Small intestine (tissue), 7 donors: ENCODE measurements at regions not wholly inside any gene's neighbourhood (a gene's known extent, or its start where the extent isn't known, plus 50 kb on each side); places are given as distances from the start of the nearest gene placed in this dataset.
"Not testable (repeated sequence)": the region's sequence is repeated elsewhere in the genome, so short reads cannot be mapped to it uniquely, and the experiment has no call there.

Experiments used
- DNase-seq, 2 donors: peaks; one replicate each; pipeline versions ENCODE4 v3.0.0 to v3.0.0-alpha.2; 2013
- FAIRE-seq: peaks from 2 replicates; lab custom pipeline; 2012; peaks lifted over from hg19 to GRCh38; lab: Jason Lieb, UNC
- H3K27ac ChIP-seq, 3 donors: one replicate each; pipeline ENCODE4 v1.5.1; 2013; ENCODE audit warnings: low read length in 2 of 3, mild to moderate bottlenecking in 2 of 3, control low read depth in 1 of 3, inconsistent platforms in 1 of 3, low read depth in 1 of 3, moderate library complexity in 1 of 3
- H3K27me3 ChIP-seq, 3 donors: one replicate each; pipeline ENCODE4 v1.6.1; 2013; ENCODE audit warnings: low read length in 3 of 3, inconsistent platforms in 1 of 3; ENCODE audit not compliant: control insufficient read depth in 3 of 3, insufficient read depth in 3 of 3
- H3K36me3 ChIP-seq, 3 donors: one replicate each; pipeline ENCODE4 v1.6.1; 2013; ENCODE audit warnings: low read length in 3 of 3, inconsistent platforms in 1 of 3, low read depth in 1 of 3, mild to moderate bottlenecking in 1 of 3, moderate library complexity in 1 of 3; ENCODE audit not compliant: control insufficient read depth in 3 of 3, insufficient read depth in 2 of 3
- H3K4me1 ChIP-seq, 3 donors: one replicate each; pipeline ENCODE4 v1.6.1; 2013; ENCODE audit warnings: low read length in 2 of 3, inconsistent platforms in 1 of 3, low read depth in 1 of 3, mild to moderate bottlenecking in 1 of 3, moderate library complexity in 1 of 3; ENCODE audit not compliant: control insufficient read depth in 3 of 3, insufficient read depth in 2 of 3
- H3K4me3 ChIP-seq, 3 donors: one replicate each; pipeline ENCODE4 v1.5.1; 2013; ENCODE audit warnings: low read length in 3 of 3, control low read depth in 1 of 3, inconsistent platforms in 1 of 3, low read depth in 1 of 3, mild to moderate bottlenecking in 1 of 3, moderate library complexity in 1 of 3
- H3K9me3 ChIP-seq, 2 donors: one replicate each; pipeline ENCODE4 v1.6.1; 2013; ENCODE audit warnings: low read depth in 1 of 2, low read length in 1 of 2; ENCODE audit not compliant: control insufficient read depth in 2 of 2, insufficient read depth in 1 of 2
- WGBS, 3 donors: extraction: QIAGEN DNeasy Blood & Tissue Kit; methylation state at CpG; one replicate each; pipeline ENCODE4 v1.1.7; 2013; 5-methylcytosine and 5-hydroxymethylcytosine counted together
- donor health status: healthy with polysubstance abuse.
- donor health status: control.
- donor health status: control.
- donor health status: Bipolar disorder and iron deficiency.
- donor health status: healthy.

- Histone ChIP-seq H3K27ac (no peak overlapping the region), H3K4me3 (no peak overlapping the region), H3K27me3 (no peaks in the 10 kb centered on the region), H3K36me3 (no peaks in the 10 kb centered on the region), H3K9me3 (no peaks in the 10 kb centered on the region), H3K4me1 (no peaks in the 10 kb centered on the region)
- DNase-seq (no peak), FAIRE-seq (no peak)
- WGBS, 3 donors = 63 to 75% (median 70%) methylated on average over 2 of the region's 2 CpGs
These were observed 637.2 kb downstream of the ETS1 start for GRCh38 chr11:127950162-127950561.

DNA sequence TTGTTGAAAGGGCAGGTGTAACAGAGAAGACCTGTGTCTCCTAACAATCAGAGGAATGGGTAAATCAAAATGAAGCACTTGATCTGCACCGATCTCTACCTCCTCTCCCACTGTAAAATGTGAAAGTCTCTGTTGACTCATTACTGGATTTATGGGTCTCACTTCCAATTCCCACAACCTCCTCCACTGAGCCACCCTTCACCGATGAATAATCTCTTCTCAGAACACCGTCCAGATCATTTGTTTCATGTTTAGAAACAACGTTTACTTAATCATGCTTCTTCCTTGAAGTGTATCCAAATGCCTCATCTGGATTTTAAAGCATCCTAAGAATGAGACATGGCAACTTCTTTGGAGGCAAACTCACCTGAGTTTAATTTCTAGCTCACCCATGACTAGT is 643.6 kb downstream of the ETS1 start:
- Histone ChIP-seq H3K36me3 (no peaks in the 10 kb centered on the region), H3K27me3 (no peaks in the 10 kb centered on the region), H3K9me3 (no peaks in the 10 kb centered on the region), H3K27ac (no peak overlapping the region), H3K4me1 (no peaks in the 10 kb centered on the region), H3K4me3 (no peak overlapping the region)
- no peak for DNase-seq
- 55 to 68% (median 62%) methylated on average over 4 of the region's 4 CpGs for WGBS, 3 donors
- no peak for FAIRE-seq

- no peak overlapping the region for H3K4me3 ChIP-seq
- H3K27me3 ChIP-seq = no peaks in the 10 kb centered on the region
- WGBS, 3 donors = 73 to 84% (median 77%) methylated on average over 5 of the region's 5 CpGs
- no peaks in the 10 kb centered on the region for H3K9me3 ChIP-seq
- H3K27ac ChIP-seq = no peak overlapping the region
- H3K36me3 ChIP-seq = no peaks in the 10 kb centered on the region
- no peaks in the 10 kb centered on the region for H3K4me1 ChIP-seq
- DNase-seq = no peak
- FAIRE-seq = no peak
These were observed 644.2 kb downstream of the ETS1 start for GRCh38 chr11:127943152-127943551.

GRCh38 chr11:127941554-127941953 is 645.8 kb downstream of the ETS1 start:
- not testable (repeated sequence) for H3K4me1 ChIP-seq, H3K36me3 ChIP-seq, H3K9me3 ChIP-seq, DNase-seq, FAIRE-seq, H3K4me3 ChIP-seq, H3K27ac ChIP-seq, H3K27me3 ChIP-seq
- 92 to 94% (median 93%) methylated on average over 17 of the region's 17 CpGs for WGBS, 3 donors

DNA sequence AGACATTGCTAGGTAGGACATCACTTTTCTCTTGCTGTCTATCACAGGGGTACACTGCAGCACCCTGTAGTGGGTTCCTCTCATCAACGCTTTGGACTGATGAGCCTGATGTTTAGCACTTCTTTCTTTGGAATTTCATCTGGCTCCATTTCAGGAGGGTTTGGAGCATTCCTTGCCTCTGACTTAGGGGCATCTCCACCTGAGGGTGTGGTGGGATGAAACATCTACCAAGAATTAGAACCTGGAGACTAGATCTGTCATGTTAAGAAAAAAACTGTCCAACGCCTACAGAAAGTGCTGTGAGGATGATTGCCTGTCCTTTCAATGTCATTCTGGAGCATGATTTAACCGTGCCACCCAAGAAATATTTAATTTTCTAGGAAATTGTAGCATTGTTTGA is 648.4 kb downstream of the ETS1 start:
- H3K9me3 ChIP-seq = no peaks in the 10 kb centered on the region
- no peak overlapping the region for H3K27ac ChIP-seq
- 68 to 87% (median 68%) methylated on average over 3 of the region's 3 CpGs for WGBS, 3 donors
- H3K36me3 ChIP-seq = no peaks in the 10 kb centered on the region
- DNase-seq = no peak
- no peaks in the 10 kb centered on the region for H3K4me1 ChIP-seq
- no peak overlapping the region for H3K4me3 ChIP-seq
- H3K27me3 ChIP-seq = no peaks in the 10 kb centered on the region
- FAIRE-seq = no peak

GRCh38 chr11:127935081-127935480 is 652.3 kb downstream of the ETS1 start:
- H3K27me3 ChIP-seq = no peaks in the 10 kb centered on the region
- H3K36me3 ChIP-seq = no peaks in the 10 kb centered on the region
- no peaks in the 10 kb centered on the region for H3K4me1 ChIP-seq
- H3K4me3 ChIP-seq = no peak overlapping the region
- WGBS, 3 donors = 72 to 80% (median 77%) methylated on average over 4 of the region's 4 CpGs
- H3K27ac ChIP-seq = no peak overlapping the region
- FAIRE-seq = no peak
- H3K9me3 ChIP-seq = no peaks in the 10 kb centered on the region
- no peak for DNase-seq

GRCh38 chr11:127933961-127934360 is 653.4 kb downstream of the ETS1 start:
- DNase-seq, H3K4me1 ChIP-seq, H3K9me3 ChIP-seq, H3K27me3 ChIP-seq, H3K27ac ChIP-seq, H3K36me3 ChIP-seq, FAIRE-seq, H3K4me3 ChIP-seq: not testable (repeated sequence)
- 86 to 94% (median 91%) methylated on average over 4 of the region's 4 CpGs for WGBS, 3 donors

- no peaks in the 10 kb centered on the region for H3K9me3 ChIP-seq
- DNase-seq (no peak), FAIRE-seq (no peak)
- no peaks in the 10 kb centered on the region for H3K4me1 ChIP-seq
- no peaks in the 10 kb centered on the region for H3K27me3 ChIP-seq
- H3K4me3 ChIP-seq = no peak overlapping the region
- no peak overlapping the region for H3K27ac ChIP-seq
- H3K36me3 ChIP-seq = no peaks in the 10 kb centered on the region
- WGBS, 3 donors = 88 to 90% (median 89%) methylated on average over 7 of the region's 7 CpGs
These were observed 655.6 kb downstream of the ETS1 start for GRCh38 chr11:127931803-127932202.

GRCh38 chr11:127926721-127927120 is 660.6 kb downstream of the ETS1 start:
- WGBS, 3 donors = 90 to 95% (median 91%) methylated on average over 8 of the region's 8 CpGs
- Histone ChIP-seq H3K27me3 (no peaks in the 10 kb centered on the region), H3K36me3 (no peaks in the 10 kb centered on the region), H3K4me1 (no peaks in the 10 kb centered on the region), H3K27ac (no peak overlapping the region), H3K4me3 (no peak overlapping the region), H3K9me3 (no peaks in the 10 kb centered on the region)
- no peak for FAIRE-seq
- DNase-seq = no peak
